WI38 (cell line): ENCODE measurements at regions not wholly inside any gene's neighbourhood (a gene's known extent, or its start where the extent isn't known, plus 50 kb on each side); places are given as distances from the start of the nearest gene placed in this dataset.
"Not testable (repeated sequence)": the region's sequence is repeated elsewhere in the genome, so short reads cannot be mapped to it uniquely, and the experiment has no call there.

Source experiments
- H3K4me3 ChIP-seq: 2 replicates; pipeline ENCODE4 v1.5.1; 2011; ENCODE audit warnings: low read depth, mild to moderate bottlenecking, control low read depth, low read length
- CTCF ChIP-seq: IDR thresholded peaks from 2 replicates; pipeline ENCODE4 v1.5.1; 2012; ENCODE audit warnings: low read depth, mild to moderate bottlenecking, control low read depth, low read length

GRCh38 chr4:177185579-177185978, 124.1 kb upstream of the NEIL3 start:
- no peak overlapping the region for H3K4me3 ChIP-seq
- TF ChIP-seq CTCF, result no peak

- H3K4me3 ChIP-seq, result no peak overlapping the region
These were observed 122.3 kb upstream of the NEIL3 start for GRCh38 chr4:177187371-177187770.

GRCh38 chr4:177190995-177191580, 118.6 kb upstream of the NEIL3 start:
- no peak overlapping the region for H3K4me3 ChIP-seq
- no peak for TF ChIP-seq CTCF

More at GRCh38 chr4:177187371-177187770, 122.3 kb upstream of the NEIL3 start:
- TF ChIP-seq CTCF, result no peak

- no peak overlapping the region for H3K4me3 ChIP-seq
- no peak for TF ChIP-seq CTCF
These were observed 118.1 kb upstream of the NEIL3 start for GRCh38 chr4:177191586-177191985.

- TF ChIP-seq CTCF, result no peak
- no peak overlapping the region for H3K4me3 ChIP-seq
These were observed 117.7 kb upstream of the NEIL3 start for GRCh38 chr4:177191991-177192390.

- H3K4me3 ChIP-seq, result not testable (repeated sequence)
These were observed 116.5 kb upstream of the NEIL3 start for GRCh38 chr4:177193024-177193715.

GRCh38 chr4:177194906-177195305, 114.8 kb upstream of the NEIL3 start:
- TF ChIP-seq CTCF, result no peak
- H3K4me3 ChIP-seq, result no peak overlapping the region

GRCh38 chr4:177196615-177197014, 113.1 kb upstream of the NEIL3 start:
- H3K4me3 ChIP-seq, result no peak overlapping the region
- no peak for TF ChIP-seq CTCF
